ENCODE measurements at regions not wholly inside any gene's neighbourhood (a gene's known extent, or its start where the extent isn't known, plus 50 kb on each side); places are given as distances from the start of the nearest gene placed in this dataset.

DNA sequence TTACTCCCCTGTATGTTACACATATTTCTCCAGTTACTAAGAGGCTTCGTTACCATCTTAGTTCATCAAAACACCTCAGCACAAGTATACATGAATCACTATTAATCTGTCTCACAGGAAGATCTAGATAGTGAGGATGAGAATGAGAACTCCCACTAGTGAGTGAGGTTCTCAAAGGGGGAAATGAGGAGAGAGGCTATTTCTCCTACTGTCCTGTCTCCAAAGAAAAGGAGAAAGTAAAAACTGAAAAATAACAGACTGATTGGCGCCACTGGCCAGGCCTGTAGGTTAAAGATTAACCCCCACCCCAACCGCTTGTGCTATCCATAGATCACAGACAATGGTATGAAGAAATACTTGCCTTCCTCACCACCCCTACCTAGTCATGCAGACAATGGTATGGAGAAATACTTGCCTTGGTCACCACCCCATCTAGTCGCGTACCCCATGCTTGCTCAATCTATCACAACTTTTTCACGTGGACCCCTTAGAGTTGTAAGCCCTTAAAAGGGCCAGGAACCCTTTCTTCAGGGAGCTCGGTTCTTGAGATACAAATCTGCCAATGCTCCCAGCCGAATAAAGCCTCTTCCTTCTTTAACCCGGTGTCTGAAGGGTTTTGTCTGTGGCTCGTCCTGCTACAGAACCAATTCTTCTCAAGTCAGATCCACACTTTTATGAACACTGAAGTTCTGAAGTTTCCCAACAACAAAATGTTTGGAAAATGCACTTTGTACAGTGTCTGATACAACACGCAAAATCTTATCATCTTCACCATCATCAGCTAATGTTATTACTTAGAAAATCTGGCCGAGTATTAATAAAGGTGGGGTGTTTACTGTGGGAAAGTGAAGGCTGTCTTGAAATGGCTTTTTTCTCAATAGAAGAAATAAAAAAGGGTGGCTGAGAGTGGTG is 598.1 kb downstream of the UQCRFS1 start:
- TF ChIP-seq, protein P1, sequence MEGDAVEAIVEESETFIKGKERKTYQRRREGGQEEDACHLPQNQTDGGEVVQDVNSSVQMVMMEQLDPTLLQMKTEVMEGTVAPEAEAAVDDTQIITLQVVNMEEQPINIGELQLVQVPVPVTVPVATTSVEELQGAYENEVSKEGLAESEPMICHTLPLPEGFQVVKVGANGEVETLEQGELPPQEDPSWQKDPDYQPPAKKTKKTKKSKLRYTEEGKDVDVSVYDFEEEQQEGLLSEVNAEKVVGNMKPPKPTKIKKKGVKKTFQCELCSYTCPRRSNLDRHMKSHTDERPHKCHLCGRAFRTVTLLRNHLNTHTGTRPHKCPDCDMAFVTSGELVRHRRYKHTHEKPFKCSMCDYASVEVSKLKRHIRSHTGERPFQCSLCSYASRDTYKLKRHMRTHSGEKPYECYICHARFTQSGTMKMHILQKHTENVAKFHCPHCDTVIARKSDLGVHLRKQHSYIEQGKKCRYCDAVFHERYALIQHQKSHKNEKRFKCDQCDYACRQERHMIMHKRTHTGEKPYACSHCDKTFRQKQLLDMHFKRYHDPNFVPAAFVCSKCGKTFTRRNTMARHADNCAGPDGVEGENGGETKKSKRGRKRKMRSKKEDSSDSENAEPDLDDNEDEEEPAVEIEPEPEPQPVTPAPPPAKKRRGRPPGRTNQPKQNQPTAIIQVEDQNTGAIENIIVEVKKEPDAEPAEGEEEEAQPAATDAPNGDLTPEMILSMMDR (conservative IDR thresholded peaks at IDR 0.05 in 1 of 2, IDR thresholded peaks at IDR 0.05 in 1 of 2; ENCODE audit: extremely low read depth in 1 of 2, insufficient read depth in 1 of 2, low read depth in 1 of 2, low read length in 2 of 2): no peak
- no peak for TF ChIP-seq EZH2 (IDR thresholded peaks at IDR 0.05; ENCODE audit: borderline replicate concordance, low read length)

All from mammary epithelial cell (primary cell).